Activated T-cell treated with anti-CD3 and anti-CD28 coated beads, Interleukin-2, amount 50 U/mL, for 4 hours (primary cell): ENCODE measurements at regions not wholly inside any gene's neighbourhood (a gene's known extent, or its start where the extent isn't known, plus 50 kb on each side); places are given as distances from the start of the nearest gene placed in this dataset.
"Not testable (repeated sequence)": the region's sequence is repeated elsewhere in the genome, so short reads cannot be mapped to it uniquely, and the experiment has no call there.

Experiments used
- ATAC-seq, 2 donors: fragments of 200-7000 bp; cut with Tn5 transposase; one replicate each; pipeline ENCODE4 v1.10.0; 2021
- DNase-seq: peaks from one replicate; pipeline ENCODE4 v3.0.0-alpha.2; 2020
- H3K27me3 Mint-ChIP-seq: one replicate; pipeline ENCODE4 v1.8.0; 2021; ENCODE audit warnings: low read depth, mixed read lengths
- H3K36me3 Mint-ChIP-seq: one replicate; pipeline ENCODE4 v1.8.0; 2022; ENCODE audit warnings: mixed read lengths; ENCODE audit not compliant: insufficient read depth
- H3K4me1 Mint-ChIP-seq: one replicate; pipeline ENCODE4 v1.8.0; 2021; ENCODE audit warnings: low read depth, mixed read lengths
- H3K4me3 Mint-ChIP-seq: one replicate; pipeline ENCODE4 v1.8.0; 2021; ENCODE audit warnings: mild to moderate bottlenecking, moderate library complexity, mixed read lengths
- H3K9me3 Mint-ChIP-seq: one replicate; pipeline ENCODE4 v1.8.0; 2021; ENCODE audit warnings: mixed read lengths

GRCh38 chr17:70953140-70953539, 783.8 kb downstream of the KCNJ2 start:
- not testable (repeated sequence) for H3K4me3 Mint-ChIP-seq, H3K36me3 Mint-ChIP-seq, DNase-seq, ATAC-seq, H3K4me1 Mint-ChIP-seq, H3K27me3 Mint-ChIP-seq
- H3K9me3 Mint-ChIP-seq: peaks cover 22% of the 10 kb centered on the region

GRCh38 chr17:70955441-70955840, 786.1 kb downstream of the KCNJ2 start:
- no peak for DNase-seq
- peaks cover 19% of the 10 kb centered on the region for H3K9me3 Mint-ChIP-seq
- H3K4me3 Mint-ChIP-seq: no peak overlapping the region
- no peaks in the 10 kb centered on the region for H3K27me3 Mint-ChIP-seq
- H3K4me1 Mint-ChIP-seq: no peaks in the 10 kb centered on the region
- ATAC-seq: no peak
- no peaks in the 10 kb centered on the region for H3K36me3 Mint-ChIP-seq

- H3K4me1 Mint-ChIP-seq: no peaks in the 10 kb centered on the region
- H3K36me3 Mint-ChIP-seq: no peaks in the 10 kb centered on the region
- H3K9me3 Mint-ChIP-seq: peaks cover 15% of the 10 kb centered on the region
- H3K4me3 Mint-ChIP-seq: no peak overlapping the region
- DNase-seq (no peak), ATAC-seq (no peak)
- H3K27me3 Mint-ChIP-seq: no peaks in the 10 kb centered on the region
Observed at GRCh38 chr17:70956726-70957125, 787.4 kb downstream of the KCNJ2 start.

GRCh38 chr17:70961341-70961740, 792.0 kb downstream of the KCNJ2 start:
- Mint-ChIP-seq H3K36me3 (no peaks in the 10 kb centered on the region), H3K27me3 (no peaks in the 10 kb centered on the region), H3K9me3 (peaks cover 11% of the 10 kb centered on the region), H3K4me1 (no peaks in the 10 kb centered on the region), H3K4me3 (no peak overlapping the region)
- ATAC-seq: no peak
- DNase-seq: no peak

GRCh38 chr17:70968302-70968701, 799.0 kb downstream of the KCNJ2 start:
- Mint-ChIP-seq H3K36me3 (no peaks in the 10 kb centered on the region), H3K4me3 (no peak overlapping the region), H3K27me3 (no peaks in the 10 kb centered on the region), H3K4me1 (no peaks in the 10 kb centered on the region), H3K9me3 (peaks cover 18% of the 10 kb centered on the region)
- ATAC-seq (no peak), DNase-seq (no peak)

DNA sequence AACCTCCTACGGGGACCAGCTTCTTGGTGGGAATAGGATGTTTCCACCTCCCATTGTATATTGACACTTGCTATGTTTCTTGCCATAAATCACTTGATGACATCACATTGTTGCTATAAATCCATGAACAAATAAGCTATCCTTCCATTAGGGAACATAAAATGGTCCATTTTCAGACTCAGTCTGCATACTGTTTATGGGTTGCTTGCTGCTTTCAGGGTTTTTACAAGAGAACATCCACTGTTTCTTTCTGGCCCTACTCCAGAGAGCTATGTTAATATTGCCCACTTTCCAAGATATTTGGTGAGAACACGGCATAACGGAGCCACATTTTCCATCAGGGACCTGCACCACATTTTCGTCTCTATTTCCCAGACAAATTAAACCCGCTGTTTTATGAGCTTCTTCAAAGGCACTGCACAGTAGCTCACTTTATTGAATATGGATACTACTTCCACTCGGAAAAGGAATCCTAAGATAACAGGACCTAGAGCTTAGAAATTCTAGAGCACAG, 800.2 kb downstream of the KCNJ2 start:
- peaks cover 11% of the 10 kb centered on the region for H3K9me3 Mint-ChIP-seq
- ATAC-seq: no peak
- H3K4me1 Mint-ChIP-seq: no peaks in the 10 kb centered on the region
- no peaks in the 10 kb centered on the region for H3K27me3 Mint-ChIP-seq
- no peak overlapping the region for H3K4me3 Mint-ChIP-seq
- DNase-seq: no peak
- H3K36me3 Mint-ChIP-seq: no peaks in the 10 kb centered on the region

DNA sequence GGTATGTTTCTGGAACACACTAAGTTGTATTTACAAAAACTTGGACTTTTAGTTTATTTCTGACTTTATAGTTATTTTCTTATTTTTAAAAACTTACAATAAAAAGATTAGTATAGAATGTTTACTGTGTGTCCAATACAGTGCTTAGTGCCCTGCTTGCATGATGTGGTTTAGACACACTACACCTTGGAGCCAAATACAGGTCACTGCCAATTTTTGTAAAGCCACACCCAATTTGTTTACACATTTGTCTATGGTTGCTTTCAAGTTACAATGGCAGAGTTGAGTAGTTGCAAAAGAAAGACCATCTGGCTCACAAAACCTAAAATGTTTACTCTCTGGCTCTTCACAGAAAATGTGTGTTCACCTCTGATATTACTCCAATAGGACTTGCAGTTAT, 807.1 kb downstream of the KCNJ2 start:
- DNase-seq (no peak), ATAC-seq (no peak)
- Mint-ChIP-seq H3K4me1 (no peaks in the 10 kb centered on the region), H3K36me3 (peaks cover 1% of the 10 kb centered on the region), H3K4me3 (no peak overlapping the region), H3K9me3 (peaks cover 13% of the 10 kb centered on the region), H3K27me3 (no peaks in the 10 kb centered on the region)

- Mint-ChIP-seq H3K36me3 (peaks cover 2% of the 10 kb centered on the region), H3K4me1 (no peaks in the 10 kb centered on the region), H3K27me3 (no peaks in the 10 kb centered on the region), H3K9me3 (peaks cover 15% of the 10 kb centered on the region), H3K4me3 (no peak overlapping the region)
- no peak for DNase-seq
- no peak for ATAC-seq
Observed at GRCh38 chr17:70984873-70985272, 815.5 kb downstream of the KCNJ2 start.

- H3K4me3 Mint-ChIP-seq: no peak overlapping the region
Observed at GRCh38 chr17:70987867-70988340, 818.6 kb downstream of the KCNJ2 start.

DNA sequence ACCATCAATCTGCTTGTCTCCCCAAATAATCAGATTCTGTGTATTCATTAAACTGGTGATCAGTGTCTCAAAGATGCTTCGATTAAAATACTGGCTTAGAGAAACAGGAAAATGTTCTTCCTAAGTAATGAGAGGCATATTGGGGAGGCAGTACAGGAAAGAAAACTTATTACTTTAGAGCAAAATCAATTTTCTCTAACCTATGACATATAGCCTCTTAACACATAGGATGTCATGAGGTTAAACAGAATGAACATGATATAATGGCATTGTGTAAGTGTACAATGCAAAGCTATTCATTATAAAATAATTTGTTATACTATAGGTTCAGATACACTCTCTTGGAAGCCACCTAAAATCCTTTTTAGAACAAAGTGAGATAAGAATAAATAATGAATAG, 819.3 kb downstream of the KCNJ2 start:
- H3K36me3 Mint-ChIP-seq: peaks cover 2% of the 10 kb centered on the region
- no peaks in the 10 kb centered on the region for H3K27me3 Mint-ChIP-seq
- ATAC-seq (no peak), DNase-seq (no peak)
- peaks cover 25% of the 10 kb centered on the region for H3K9me3 Mint-ChIP-seq
- no peak overlapping the region for H3K4me3 Mint-ChIP-seq
- H3K4me1 Mint-ChIP-seq: no peaks in the 10 kb centered on the region

More at GRCh38 chr17:70987867-70988340, 818.6 kb downstream of the KCNJ2 start:
- DNase-seq: no peak
- Mint-ChIP-seq H3K27me3 (no peaks in the 10 kb centered on the region), H3K4me1 (no peaks in the 10 kb centered on the region), H3K9me3 (peaks cover 21% of the 10 kb centered on the region), H3K36me3 (peaks cover 2% of the 10 kb centered on the region)
- ATAC-seq: no peak

GRCh38 chr17:70989280-70989679, 819.9 kb downstream of the KCNJ2 start:
- H3K36me3 Mint-ChIP-seq: peaks cover 2% of the 10 kb centered on the region
- H3K4me1 Mint-ChIP-seq: no peaks in the 10 kb centered on the region
- ATAC-seq (no peak), DNase-seq (no peak)
- H3K27me3 Mint-ChIP-seq: no peaks in the 10 kb centered on the region
- no peak overlapping the region for H3K4me3 Mint-ChIP-seq
- peaks cover 25% of the 10 kb centered on the region for H3K9me3 Mint-ChIP-seq

DNA sequence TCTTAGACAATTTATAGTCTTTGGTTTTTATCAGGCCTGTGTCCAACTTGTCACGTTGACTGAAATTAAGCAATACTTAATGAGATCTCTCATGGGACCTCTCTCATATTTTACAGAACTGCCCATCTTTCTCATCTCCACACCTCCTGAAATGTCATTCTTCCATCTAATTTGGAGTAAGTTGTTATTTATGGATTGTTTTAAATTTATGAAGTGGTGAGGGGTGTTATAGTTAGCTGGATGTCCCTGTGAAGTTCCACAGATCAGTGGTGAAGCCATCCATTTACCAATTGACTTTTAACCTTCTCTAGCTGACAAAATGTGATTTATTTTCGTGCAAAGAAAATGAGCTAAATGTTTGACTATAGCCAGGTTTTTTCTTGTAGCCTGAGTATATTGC, 824.9 kb downstream of the KCNJ2 start:
- H3K27me3 Mint-ChIP-seq: no peaks in the 10 kb centered on the region
- H3K9me3 Mint-ChIP-seq: peaks cover 20% of the 10 kb centered on the region
- no peak overlapping the region for H3K4me3 Mint-ChIP-seq
- ATAC-seq (no peak), DNase-seq (no peak)
- H3K36me3 Mint-ChIP-seq: no peaks in the 10 kb centered on the region
- no peaks in the 10 kb centered on the region for H3K4me1 Mint-ChIP-seq

- no peaks in the 10 kb centered on the region for H3K4me1 Mint-ChIP-seq
- no peaks in the 10 kb centered on the region for H3K27me3 Mint-ChIP-seq
- no peak overlapping the region for H3K4me3 Mint-ChIP-seq
- H3K9me3 Mint-ChIP-seq: peaks cover 17% of the 10 kb centered on the region
- ATAC-seq: no peak
- DNase-seq: no peak
- H3K36me3 Mint-ChIP-seq: no peaks in the 10 kb centered on the region
Observed at GRCh38 chr17:70995997-70996396, 826.7 kb downstream of the KCNJ2 start.

DNA sequence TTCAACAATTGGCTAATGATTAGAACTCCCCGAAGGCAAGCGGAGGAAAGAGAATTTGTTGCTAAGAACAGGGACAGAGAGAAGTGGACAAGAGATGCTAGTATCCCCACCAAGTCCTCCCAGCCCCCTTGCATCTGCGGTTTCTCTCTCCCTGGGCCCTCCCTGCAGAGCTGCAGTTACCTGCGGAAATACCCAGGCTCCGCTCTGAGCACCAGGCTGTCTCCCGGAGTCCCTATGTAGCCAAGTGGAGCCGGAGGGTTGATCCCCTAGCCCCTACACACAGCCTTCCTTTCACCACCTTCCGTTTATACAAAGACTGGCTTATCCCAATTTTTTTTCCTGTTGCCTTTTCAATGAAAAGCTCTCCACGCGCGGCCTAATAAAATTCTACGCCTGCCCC, 834.4 kb downstream of the KCNJ2 start:
- no peak for ATAC-seq
- Mint-ChIP-seq H3K9me3 (peaks cover 4% of the 10 kb centered on the region), H3K36me3 (no peaks in the 10 kb centered on the region), H3K27me3 (no peaks in the 10 kb centered on the region), H3K4me3 (no peak overlapping the region), H3K4me1 (no peaks in the 10 kb centered on the region)
- DNase-seq: no peak

GRCh38 chr17:71004413-71004812, 835.1 kb downstream of the KCNJ2 start:
- no peaks in the 10 kb centered on the region for H3K27me3 Mint-ChIP-seq
- no peaks in the 10 kb centered on the region for H3K36me3 Mint-ChIP-seq
- no peaks in the 10 kb centered on the region for H3K4me1 Mint-ChIP-seq
- H3K9me3 Mint-ChIP-seq: peaks cover 4% of the 10 kb centered on the region
- ATAC-seq (no peak), DNase-seq (no peak)
- no peak overlapping the region for H3K4me3 Mint-ChIP-seq

DNA sequence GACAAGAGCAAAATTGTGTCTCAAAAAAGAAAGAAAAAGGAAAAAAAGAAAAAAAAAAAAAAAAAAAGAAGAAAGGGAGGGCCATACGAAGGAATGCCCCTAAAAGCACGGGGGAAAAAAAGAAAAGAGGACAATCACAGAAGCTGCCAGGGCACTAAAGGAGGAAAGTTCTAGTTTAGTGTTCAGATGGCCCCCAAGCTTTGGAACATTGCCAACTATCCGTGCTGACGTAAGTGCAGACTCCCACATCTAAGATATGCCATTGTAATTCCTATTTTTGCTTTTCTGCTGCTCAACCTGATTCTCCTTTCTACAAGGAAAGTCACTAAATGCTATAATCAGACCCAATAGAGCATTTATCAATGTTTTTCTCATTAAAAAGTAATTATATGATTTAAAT, 842.1 kb downstream of the KCNJ2 start:
- DNase-seq (no peak), ATAC-seq (no peak)
- no peaks in the 10 kb centered on the region for H3K4me1 Mint-ChIP-seq
- no peaks in the 10 kb centered on the region for H3K9me3 Mint-ChIP-seq
- H3K4me3 Mint-ChIP-seq: no peak overlapping the region
- no peaks in the 10 kb centered on the region for H3K27me3 Mint-ChIP-seq
- H3K36me3 Mint-ChIP-seq: no peaks in the 10 kb centered on the region
